HCT116 (cell line): ENCODE measurements at regions not wholly inside any gene's neighbourhood (a gene's known extent, or its start where the extent isn't known, plus 50 kb on each side); places are given as distances from the start of the nearest gene placed in this dataset.

Experiments
- ATAC-seq: fragments of 200-7000 bp; cut with Tn5 transposase; 2 replicates; pipeline ENCODE4 v1.9.1; 2020; ENCODE audit warnings: mild to moderate bottlenecking, moderate library complexity
- BruUV-seq: library from RNA; stranded (reverse); fragments of 400-500 nt; replicated peaks from 2 replicates; lab custom pipeline; 2021; lab: Mats Ljungman, UMichigan
- CTCF ChIA-PET: fragments of 300-600 bp; sonication (Branson Sonifier 250); formaldehyde crosslinking; loops from one replicate; lab custom pipeline; 2021; ENCODE audit warnings: antibody characterized with exemption; lab: Charles Lee
- POLR2A ChIA-PET: fragments of 300-600, 350-600 bp; sonication (Branson Sonifier 250); formaldehyde crosslinking; loops from one replicate; lab custom pipeline; 2021; ENCODE audit warnings: antibody characterized with exemption; lab: Charles Lee
- RAD21 ChIA-PET, 2 experiments: fragments of 300-600 bp; sonication (Branson Sonifier 250); formaldehyde crosslinking; loops; one replicate each; lab custom pipeline; 2023; ENCODE audit warnings: low total read pairs in 2 of 2; ENCODE audit not compliant: uncharacterized antibody in 2 of 2, unreplicated experiment in 2 of 2, low non-redundant PET in 1 of 2; lab: Charles Lee
- DNase-seq: peaks from one replicate; pipeline ENCODE4 v3.0.0-alpha.2; 2010; ENCODE audit warnings: low read depth, low spot score
- H2AFZ ChIP-seq: fragments of 200-600 bp; shearing (Covaris generic), sonication (generic); 2 replicates; pipeline ENCODE4 v1.6.1; 2017; ENCODE audit warnings: low read depth, mixed run types, mixed read lengths, antibody characterized with exemption, low read length; ENCODE audit not compliant: poor library complexity, severe bottlenecking
- H3K27ac ChIP-seq: 2 replicates; pipeline ENCODE4 v1.5.1; 2012; ENCODE audit warnings: low read depth, low read length
- H3K27me3 ChIP-seq: fragments of 200-600 bp; sonication (generic); 2 replicates; pipeline ENCODE4 v1.6.1; 2016; ENCODE audit warnings: mixed run types, low read length, mixed read lengths; ENCODE audit not compliant: insufficient read depth
- H3K36me3 ChIP-seq, 2 experiments: fragments of 200-500 bp in 1 of 2; fragments of 200-600 bp in 1 of 2; sonication (Bioruptor generic) in 1 of 2; sonication (generic) in 1 of 2; 2 replicates each; pipeline versions ENCODE4 v1.5.1 to v1.6.1; 2014 to 2016; ENCODE audit warnings: low read length in 2 of 2, inconsistent platforms in 1 of 2, mixed read lengths in 1 of 2, mixed run types in 1 of 2; ENCODE audit not compliant: insufficient read depth in 2 of 2, control insufficient read depth in 1 of 2
- H3K4me1 ChIP-seq, 2 experiments: fragments of 200-600 bp in 1 of 2; sonication (generic) in 1 of 2; 2 replicates each; pipeline versions ENCODE4 v1.5.1 to v1.6.1; 2012 to 2017; ENCODE audit warnings: low read length in 2 of 2, inconsistent platforms in 1 of 2, mild to moderate bottlenecking in 1 of 2, mixed read lengths in 1 of 2, mixed run types in 1 of 2, moderate library complexity in 1 of 2; ENCODE audit not compliant: insufficient read depth in 2 of 2, control insufficient read depth in 1 of 2
- H3K4me2 ChIP-seq: fragments of 200-600 bp; sonication (generic); 2 replicates; pipeline ENCODE4 v1.6.1; 2017; ENCODE audit warnings: mixed run types, low read length, mixed read lengths
- H3K4me3 ChIP-seq, 2 experiments: fragments of 200-600 bp in 1 of 2; sonication (generic) in 1 of 2; replicated peaks in 1 of 2; 2 replicates each; pipeline ENCODE4 v1.5.1; 2011 to 2016; ENCODE audit warnings: low read length in 2 of 2, control low read depth in 1 of 2, low read depth in 1 of 2, mild to moderate bottlenecking in 1 of 2, mixed read lengths in 1 of 2, mixed run types in 1 of 2
- H3K79me2 ChIP-seq: fragments of 200-600 bp; sonication (generic); 2 replicates; pipeline ENCODE4 v1.6.1; 2017; ENCODE audit warnings: mild to moderate bottlenecking, mixed run types, low read length, moderate library complexity, mixed read lengths; ENCODE audit not compliant: insufficient read depth
- H3K9ac ChIP-seq: fragments of 200-600 bp; sonication (generic); 2 replicates; pipeline ENCODE4 v1.6.1; 2016; ENCODE audit warnings: low read length, mixed read lengths
- H3K9me2 ChIP-seq: fragments of 200-600 bp; sonication (generic), shearing (Covaris generic); 2 replicates; pipeline ENCODE4 v1.6.1; 2017; ENCODE audit warnings: mixed run types, mild to moderate bottlenecking, moderate library complexity; ENCODE audit not compliant: insufficient read depth
- H3K9me3 ChIP-seq, 2 experiments: fragments of 200-500 bp in 1 of 2; fragments of 200-600 bp in 1 of 2; sonication (Bioruptor generic) in 1 of 2; sonication (generic) in 1 of 2; 2 replicates each; pipeline ENCODE4 v1.6.1; 2014 to 2017; ENCODE audit warnings: low read length in 2 of 2, mixed read lengths in 2 of 2, inconsistent platforms in 1 of 2, low read depth in 1 of 2, mild to moderate bottlenecking in 1 of 2, mixed run types in 1 of 2, moderate library complexity in 1 of 2; ENCODE audit not compliant: control insufficient read depth in 1 of 2, insufficient read depth in 1 of 2
- H4K20me1 ChIP-seq: fragments of 200-600 bp; sonication (generic), shearing (Covaris generic); 2 replicates; pipeline ENCODE4 v1.6.1; 2017; ENCODE audit warnings: mixed run types, mild to moderate bottlenecking, moderate library complexity; ENCODE audit not compliant: insufficient read depth
- CEBPB ChIP-seq: IDR thresholded peaks from 2 replicates; pipeline ENCODE4 v1.6.1; 2012; ENCODE audit warnings: low read depth
- ELF1 ChIP-seq: IDR thresholded peaks from 2 replicates; pipeline ENCODE4 v1.6.1; 2012; ENCODE audit warnings: low read depth, borderline replicate concordance
- EZH2 ChIP-seq: fragments of 200-600 bp; sonication (generic); IDR thresholded peaks from 2 replicates; pipeline ENCODE4 v1.6.1; 2017; ENCODE audit warnings: antibody characterized with exemption, mixed run types
- EZH2phosphoT487 ChIP-seq: fragments of 200-600 bp; IDR thresholded peaks from 2 replicates; pipeline ENCODE4 v1.6.1; 2018; ENCODE audit warnings: antibody characterized with exemption, borderline replicate concordance
- FOSL1 ChIP-seq: IDR thresholded peaks from 2 replicates; pipeline ENCODE4 v1.6.1; 2012; ENCODE audit warnings: low read depth
- JUND ChIP-seq: IDR thresholded peaks from 2 replicates; pipeline ENCODE4 v1.6.1; 2012
- POLR2A ChIP-seq: IDR thresholded peaks from 2 replicates; pipeline ENCODE4 v1.7.0; 2011; ENCODE audit warnings: borderline replicate concordance; ENCODE audit not compliant: insufficient read depth, insufficient read length; ENCODE audit errors: extremely low read depth
- POLR2AphosphoS5 ChIP-seq: IDR thresholded peaks from 2 replicates; pipeline ENCODE4 v1.6.1; 2011; ENCODE audit warnings: mild to moderate bottlenecking, low read depth, low read length, moderate library complexity
- RAD21 ChIP-seq: IDR thresholded peaks from 2 replicates; pipeline ENCODE4 v1.6.1; 2012; ENCODE audit warnings: low read depth, mild to moderate bottlenecking
- SIN3A ChIP-seq: IDR thresholded peaks from 2 replicates; pipeline ENCODE4 v1.6.1; 2012; ENCODE audit warnings: low read depth
- SP1 ChIP-seq: IDR thresholded peaks from 2 replicates; pipeline ENCODE4 v1.6.1; 2012; ENCODE audit warnings: low read depth
- SRF ChIP-seq: IDR thresholded peaks from 2 replicates; pipeline ENCODE4 v1.6.1; 2012; ENCODE audit warnings: low read depth
- TCF7L2 ChIP-seq: IDR thresholded peaks from 2 replicates; pipeline ENCODE4 v1.7.0; 2011; ENCODE audit warnings: borderline replicate concordance, inconsistent platforms; ENCODE audit not compliant: insufficient read depth, insufficient read length; ENCODE audit errors: extremely low read depth
- YY1 ChIP-seq: IDR thresholded peaks from 2 replicates; pipeline ENCODE4 v1.6.1; 2011; ENCODE audit warnings: low read length, low read depth, moderate library complexity, mild to moderate bottlenecking; ENCODE audit not compliant: insufficient replicate concordance; ENCODE audit errors: extremely low read depth
- ZFX ChIP-seq: fragments of 450-650 bp; IDR thresholded peaks from 2 replicates; pipeline ENCODE4 v1.6.1; 2017
- ZNF274 ChIP-seq: fragments of 200-500 bp; sonication (Bioruptor generic); IDR thresholded peaks from 2 replicates; pipeline ENCODE4 v1.6.1; 2014; ENCODE audit warnings: mild to moderate bottlenecking, low read depth, low read length, inconsistent platforms
- intact Hi-C: fragments of 100-400 bp; cut with micrococcal nuclease; formaldehyde crosslinking; loops from 2 replicates; pipeline ENCODE4 v1.10.0; 2022
- TF ChIP-seq, protein P1 (sequence below): IDR thresholded peaks from 2 replicates; pipeline ENCODE4 v1.6.1; 2012
- TF ChIP-seq, protein P2 (sequence below): IDR thresholded peaks from 2 replicates; pipeline ENCODE4 v1.6.1; 2012
- TF ChIP-seq, protein P3 (sequence below), 3 experiments: fragments of 200-600 bp in 1 of 3; sonication (generic) in 1 of 3; IDR thresholded peaks in 2 of 3; conservative IDR thresholded peaks in 1 of 3; 2 replicates each; pipeline ENCODE4 v1.5.1; 2012 to 2017; ENCODE audit warnings: low read depth in 2 of 3, low read length in 2 of 3, antibody characterized with exemption in 1 of 3, borderline replicate concordance in 1 of 3, control low read depth in 1 of 3, mild to moderate bottlenecking in 1 of 3, mixed read lengths in 1 of 3, mixed run types in 1 of 3, moderate library complexity in 1 of 3; ENCODE audit not compliant: insufficient read depth in 1 of 3

DNA sequence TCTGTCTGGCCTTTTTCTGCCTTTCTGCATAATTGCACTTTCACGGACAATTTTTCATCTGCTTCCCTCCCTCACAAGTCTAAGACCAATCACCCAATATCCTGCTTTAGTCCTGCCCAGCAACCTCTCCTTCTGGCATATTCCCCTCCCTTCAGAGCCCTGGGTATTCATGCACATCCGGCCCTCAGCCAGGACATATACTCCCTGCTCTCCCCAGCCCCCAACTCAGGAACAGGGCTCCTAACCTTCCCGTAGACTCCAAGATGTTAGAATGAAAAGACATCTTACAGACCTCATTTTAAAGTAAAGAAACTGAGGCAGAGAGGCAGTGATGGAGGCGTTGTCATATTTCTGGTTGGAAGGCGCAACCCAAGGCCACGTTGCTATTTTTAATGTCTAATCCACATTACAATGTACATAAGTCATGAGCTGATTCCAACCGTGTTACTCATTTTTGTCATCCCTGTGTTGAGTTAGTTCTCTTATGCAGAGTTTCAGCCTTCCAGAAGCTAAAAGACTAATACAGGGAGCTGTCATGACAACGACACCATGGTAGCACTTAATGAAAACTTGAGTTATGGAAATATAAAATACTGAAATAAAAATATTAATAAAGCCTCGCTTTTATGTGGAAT, 209.2 kb downstream of the TSHZ3 start:
- no peak for TF ChIP-seq EZH2phosphoT487
- TF ChIP-seq SIN3A: no peak
- no peak for TF ChIP-seq ZFX
- TF ChIP-seq JUND: no peak
- no peak for TF ChIP-seq RAD21
- no peak for TF ChIP-seq ZNF274
- no peak for TF ChIP-seq SP1
- TF ChIP-seq ELF1: no peak
- TF ChIP-seq, protein P1, sequence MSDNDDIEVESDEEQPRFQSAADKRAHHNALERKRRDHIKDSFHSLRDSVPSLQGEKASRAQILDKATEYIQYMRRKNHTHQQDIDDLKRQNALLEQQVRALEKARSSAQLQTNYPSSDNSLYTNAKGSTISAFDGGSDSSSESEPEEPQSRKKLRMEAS: no peak
- no peak for TF ChIP-seq POLR2A
- no peak for TF ChIP-seq SRF
- TF ChIP-seq YY1: no peak
- no peak for TF ChIP-seq POLR2AphosphoS5
- TF ChIP-seq TCF7L2: no peak
- TF ChIP-seq, protein P2, sequence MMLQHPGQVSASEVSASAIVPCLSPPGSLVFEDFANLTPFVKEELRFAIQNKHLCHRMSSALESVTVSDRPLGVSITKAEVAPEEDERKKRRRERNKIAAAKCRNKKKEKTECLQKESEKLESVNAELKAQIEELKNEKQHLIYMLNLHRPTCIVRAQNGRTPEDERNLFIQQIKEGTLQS: no peak
- TF ChIP-seq CEBPB: no peak
- no peak for TF ChIP-seq FOSL1
- TF ChIP-seq, protein P3, sequence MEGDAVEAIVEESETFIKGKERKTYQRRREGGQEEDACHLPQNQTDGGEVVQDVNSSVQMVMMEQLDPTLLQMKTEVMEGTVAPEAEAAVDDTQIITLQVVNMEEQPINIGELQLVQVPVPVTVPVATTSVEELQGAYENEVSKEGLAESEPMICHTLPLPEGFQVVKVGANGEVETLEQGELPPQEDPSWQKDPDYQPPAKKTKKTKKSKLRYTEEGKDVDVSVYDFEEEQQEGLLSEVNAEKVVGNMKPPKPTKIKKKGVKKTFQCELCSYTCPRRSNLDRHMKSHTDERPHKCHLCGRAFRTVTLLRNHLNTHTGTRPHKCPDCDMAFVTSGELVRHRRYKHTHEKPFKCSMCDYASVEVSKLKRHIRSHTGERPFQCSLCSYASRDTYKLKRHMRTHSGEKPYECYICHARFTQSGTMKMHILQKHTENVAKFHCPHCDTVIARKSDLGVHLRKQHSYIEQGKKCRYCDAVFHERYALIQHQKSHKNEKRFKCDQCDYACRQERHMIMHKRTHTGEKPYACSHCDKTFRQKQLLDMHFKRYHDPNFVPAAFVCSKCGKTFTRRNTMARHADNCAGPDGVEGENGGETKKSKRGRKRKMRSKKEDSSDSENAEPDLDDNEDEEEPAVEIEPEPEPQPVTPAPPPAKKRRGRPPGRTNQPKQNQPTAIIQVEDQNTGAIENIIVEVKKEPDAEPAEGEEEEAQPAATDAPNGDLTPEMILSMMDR (IDR thresholded peaks at IDR 0.05 in 2 of 3, conservative IDR thresholded peaks at IDR 0.05 in 1 of 3; ENCODE audit: borderline replicate concordance in 1 of 3, insufficient read depth in 1 of 3, low read depth in 2 of 3, low read length in 2 of 3): no peak
- no peak for TF ChIP-seq EZH2
- intact Hi-C loops: no loop called here
- ATAC-seq (no peak), DNase-seq (no peak)
- ChIA-PET CTCF (no interaction called here), POLR2A (no interaction called here), RAD21 (no interaction called here)
- no TSS peak for BruUV-seq
- no peak overlapping the region for H3K27ac ChIP-seq
- no peaks in the 10 kb centered on the region for H3K36me3 ChIP-seq
- H3K4me1 ChIP-seq: no peaks in the 10 kb centered on the region
- no peak overlapping the region for H3K4me2 ChIP-seq
- H3K4me3 ChIP-seq: no peak overlapping the region
- H3K9ac ChIP-seq: no peak overlapping the region
- H3K9me2 ChIP-seq: no peaks in the 10 kb centered on the region
- H2AFZ ChIP-seq: no peak overlapping the region
- H3K27me3 ChIP-seq: no peaks in the 10 kb centered on the region
- peaks cover 16 to 34% of the 10 kb centered on the region in 2 experiments; a peak in 2 of 4 replicates for H3K9me3 ChIP-seq
- H4K20me1 ChIP-seq: no peaks in the 10 kb centered on the region
- H3K79me2 ChIP-seq: no peaks in the 10 kb centered on the region
